ENCODE measurements at regions not wholly inside any gene's neighbourhood (a gene's known extent, or its start where the extent isn't known, plus 50 kb on each side); places are given as distances from the start of the nearest gene placed in this dataset.

GRCh38 chr3:127488740-127489139, 101.8 kb downstream of the TPRA1 start:
- 94 to 95% methylated on average over 3 of the region's 3 CpGs for WGBS, 2 donors
- DNase-seq = no peak
- Histone ChIP-seq H3K4me3 (no peak overlapping the region), H3K27me3 (no peaks in the 10 kb centered on the region), H3K4me1 (peaks cover 9% of the 10 kb centered on the region), H3K36me3 (ENCODE audit: low read depth, missing control alignments) (no peaks in the 10 kb centered on the region), H3K9me3 (no peaks in the 10 kb centered on the region), H3K27ac (no peak overlapping the region)
- no peak for TF ChIP-seq POLR2A (IDR thresholded peaks at IDR 0.05)
- TF ChIP-seq, protein P1, sequence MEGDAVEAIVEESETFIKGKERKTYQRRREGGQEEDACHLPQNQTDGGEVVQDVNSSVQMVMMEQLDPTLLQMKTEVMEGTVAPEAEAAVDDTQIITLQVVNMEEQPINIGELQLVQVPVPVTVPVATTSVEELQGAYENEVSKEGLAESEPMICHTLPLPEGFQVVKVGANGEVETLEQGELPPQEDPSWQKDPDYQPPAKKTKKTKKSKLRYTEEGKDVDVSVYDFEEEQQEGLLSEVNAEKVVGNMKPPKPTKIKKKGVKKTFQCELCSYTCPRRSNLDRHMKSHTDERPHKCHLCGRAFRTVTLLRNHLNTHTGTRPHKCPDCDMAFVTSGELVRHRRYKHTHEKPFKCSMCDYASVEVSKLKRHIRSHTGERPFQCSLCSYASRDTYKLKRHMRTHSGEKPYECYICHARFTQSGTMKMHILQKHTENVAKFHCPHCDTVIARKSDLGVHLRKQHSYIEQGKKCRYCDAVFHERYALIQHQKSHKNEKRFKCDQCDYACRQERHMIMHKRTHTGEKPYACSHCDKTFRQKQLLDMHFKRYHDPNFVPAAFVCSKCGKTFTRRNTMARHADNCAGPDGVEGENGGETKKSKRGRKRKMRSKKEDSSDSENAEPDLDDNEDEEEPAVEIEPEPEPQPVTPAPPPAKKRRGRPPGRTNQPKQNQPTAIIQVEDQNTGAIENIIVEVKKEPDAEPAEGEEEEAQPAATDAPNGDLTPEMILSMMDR (IDR thresholded peaks at IDR 0.05) = no peak
- intact Hi-C loops (cut with DNase I; ENCODE audit: low total_unique reads) = no loop called here

- no peaks in the 10 kb centered on the region for H3K9me3 ChIP-seq
- H3K27me3 ChIP-seq = no peaks in the 10 kb centered on the region
- H3K4me1 ChIP-seq = peaks cover 12% of the 10 kb centered on the region
- H3K36me3 ChIP-seq (ENCODE audit: low read depth, missing control alignments) = no peaks in the 10 kb centered on the region
- no peak overlapping the region for H3K4me3 ChIP-seq
- no peak for DNase-seq
- H3K27ac ChIP-seq = no peak overlapping the region
- intact Hi-C loops (cut with DNase I; ENCODE audit: low total_unique reads) = no loop called here
- WGBS, 2 donors = 62 to 67% methylated on average over 7 to 8 of the region's 8 CpGs
- TF ChIP-seq, protein P1 (IDR thresholded peaks at IDR 0.05) = no peak
Measured at GRCh38 chr3:127488141-127488672, 102.3 kb downstream of the TPRA1 start.

DNA sequence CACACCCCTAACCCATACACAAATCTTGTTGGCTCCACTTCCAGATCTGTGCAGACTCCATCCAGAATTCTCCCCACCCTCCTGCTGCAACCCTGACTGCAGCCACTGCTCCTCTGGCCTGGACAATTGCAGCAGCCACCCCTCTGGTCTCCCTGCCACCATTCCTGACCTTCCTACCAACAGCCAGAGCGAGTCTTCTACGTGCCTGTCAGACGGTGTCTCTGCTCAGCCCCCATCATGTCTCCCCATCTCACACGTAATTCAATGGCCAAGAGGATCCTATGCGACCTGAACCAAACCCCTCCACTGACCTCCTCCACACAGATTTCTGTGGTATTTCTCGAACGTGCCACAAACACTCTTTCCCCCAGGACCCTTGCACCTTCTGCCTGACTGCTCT, 103.3 kb downstream of the TPRA1 start:
- Histone ChIP-seq H3K4me1 (peaks cover 22% of the 10 kb centered on the region), H3K27ac (no peak overlapping the region), H3K36me3 (ENCODE audit: low read depth, missing control alignments) (no peaks in the 10 kb centered on the region), H3K9me3 (no peaks in the 10 kb centered on the region), H3K4me3 (no peak overlapping the region), H3K27me3 (no peaks in the 10 kb centered on the region)
- TF ChIP-seq, protein P1 (IDR thresholded peaks at IDR 0.05) = no peak
- TF ChIP-seq POLR2A (IDR thresholded peaks at IDR 0.05) = no peak
- 89 to 95% methylated on average over 7 of the region's 7 CpGs for WGBS, 2 donors
- DNase-seq = no peak
- intact Hi-C loops (cut with DNase I; ENCODE audit: low total_unique reads) = no loop called here

DNA sequence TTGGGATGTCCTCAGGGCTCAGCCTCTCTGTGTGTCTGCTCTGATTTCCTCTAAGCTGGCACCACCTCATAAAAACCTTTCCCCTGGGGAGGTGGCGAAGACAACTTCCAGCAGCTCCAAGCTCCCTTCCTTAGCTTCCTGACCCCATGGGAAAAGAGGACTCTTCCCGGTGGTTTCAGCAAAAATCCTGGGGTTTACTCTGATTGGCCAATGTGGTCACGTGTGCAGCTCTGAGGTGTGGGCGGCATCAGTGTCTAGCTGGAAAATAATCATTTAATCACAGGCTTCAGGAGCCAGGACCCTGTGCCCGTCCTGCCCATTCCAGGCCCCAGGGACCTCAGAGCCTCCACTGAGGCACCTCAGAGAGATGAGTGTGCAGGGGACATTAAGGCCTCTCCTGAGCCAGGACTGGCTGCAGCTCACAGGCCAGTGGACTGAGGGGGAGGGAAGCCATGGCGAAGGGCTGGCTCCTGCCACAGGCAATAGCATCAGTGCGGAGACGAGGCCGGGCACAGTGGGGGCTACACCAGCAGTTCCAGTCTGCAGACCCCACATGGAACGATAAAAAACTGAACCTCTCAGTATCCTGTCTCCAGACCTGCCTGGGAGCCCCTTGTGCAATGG, 104.1 kb downstream of the TPRA1 start:
- Histone ChIP-seq H3K4me3 (no peak overlapping the region), H3K27me3 (no peaks in the 10 kb centered on the region), H3K36me3 (ENCODE audit: low read depth, missing control alignments) (no peaks in the 10 kb centered on the region), H3K4me1 (peaks cover 22% of the 10 kb centered on the region), H3K9me3 (no peaks in the 10 kb centered on the region), H3K27ac (no peak overlapping the region)
- no peak for TF ChIP-seq POLR2A (IDR thresholded peaks at IDR 0.05)
- TF ChIP-seq, protein P1 (IDR thresholded peaks at IDR 0.05) = no peak
- DNase-seq = no peak
- 57 to 91% methylated on average over 5 to 10 of the region's 10 CpGs for WGBS, 2 donors
- intact Hi-C loops (cut with DNase I; ENCODE audit: low total_unique reads) = no loop called here

All from testis (tissue), 2 donors.